Smooth muscle cell (in vitro differentiated cells): ENCODE measurements at regions not wholly inside any gene's neighbourhood (a gene's known extent, or its start where the extent isn't known, plus 50 kb on each side); places are given as distances from the start of the nearest gene placed in this dataset.
"Not testable (repeated sequence)": the region's sequence is repeated elsewhere in the genome, so short reads cannot be mapped to it uniquely, and the experiment has no call there.

ENCODE experiments used
- DNase-seq: peaks from one replicate; lab custom pipeline; 2025; ENCODE audit not compliant: unreplicated experiment; lab: John Stamatoyannopoulos, UW
- H2AFZ ChIP-seq: fragments of 200-600 bp; sonication (generic); 2 replicates; pipeline ENCODE4 v1.6.0; 2016; ENCODE audit warnings: antibody characterized with exemption, low read depth, mild to moderate bottlenecking
- H3F3A ChIP-seq: fragments of 200-600 bp; sonication (generic); 2 replicates; pipeline ENCODE4 v1.6.0; 2017; ENCODE audit warnings: antibody characterized with exemption, low read depth
- H3K27ac ChIP-seq: fragments of 200-600 bp; sonication (generic); 2 replicates; pipeline ENCODE4 v1.5.1; 2016; ENCODE audit warnings: low read depth, mild to moderate bottlenecking
- H3K27me3 ChIP-seq: fragments of 200-600 bp; sonication (generic); 2 replicates; pipeline ENCODE4 v1.6.1; 2016; ENCODE audit warnings: low read depth, mild to moderate bottlenecking
- H3K36me3 ChIP-seq: fragments of 200-600 bp; sonication (generic); 2 replicates; pipeline ENCODE4 v1.5.1; 2016; ENCODE audit warnings: low read depth
- H3K4me1 ChIP-seq: fragments of 200-600 bp; sonication (generic); 2 replicates; pipeline ENCODE4 v1.5.1; 2016; ENCODE audit warnings: low read depth
- H3K4me2 ChIP-seq: fragments of 200-600 bp; sonication (generic); 2 replicates; pipeline ENCODE4 v1.6.0; 2016; ENCODE audit warnings: mild to moderate bottlenecking
- H3K4me3 ChIP-seq: fragments of 200-600 bp; sonication (generic); 2 replicates; pipeline ENCODE4 v1.5.1; 2016; ENCODE audit warnings: mild to moderate bottlenecking
- H3K79me2 ChIP-seq: fragments of 200-600 bp; sonication (generic); 2 replicates; pipeline ENCODE4 v1.6.0; 2016; ENCODE audit warnings: low read depth, mild to moderate bottlenecking
- H3K9ac ChIP-seq: fragments of 200-600 bp; sonication (generic); 2 replicates; pipeline ENCODE4 v1.6.0; 2016; ENCODE audit warnings: low read depth
- H3K9me3 ChIP-seq: fragments of 200-600 bp; sonication (generic); replicated peaks from 2 replicates; pipeline ENCODE4 v1.5.1; 2016; ENCODE audit warnings: low read depth
- H4K20me1 ChIP-seq: fragments of 200-600 bp; sonication (generic); 2 replicates; pipeline ENCODE4 v1.6.0; 2016; ENCODE audit warnings: low read depth
- CTCF ChIP-seq: fragments of 200-600 bp; sonication (generic); IDR thresholded peaks from 2 replicates; pipeline ENCODE4 v1.5.1; 2017; ENCODE audit warnings: borderline replicate concordance, mild to moderate bottlenecking, antibody characterized with exemption; ENCODE audit not compliant: insufficient read depth, poor library complexity, severe bottlenecking
- WGBS: methylation state at CpG from one replicate; pipeline ENCODE4 v1.1.7; 2016; ENCODE audit warnings: low lambda C conversion rate; 5-methylcytosine and 5-hydroxymethylcytosine counted together

- DNase-seq, result no peak
- H3K27ac ChIP-seq, result no peak overlapping the region
- H3K9me3 ChIP-seq, result no peaks in the 10 kb centered on the region
- H3K4me2 ChIP-seq, result no peak overlapping the region
- H3K79me2 ChIP-seq, result no peaks in the 10 kb centered on the region
- TF ChIP-seq CTCF, result no peak
- no peak overlapping the region for H3K4me3 ChIP-seq
- no peaks in the 10 kb centered on the region for H3K36me3 ChIP-seq
- H4K20me1 ChIP-seq, result no peaks in the 10 kb centered on the region
- no peaks in the 10 kb centered on the region for H3K4me1 ChIP-seq
- H3K27me3 ChIP-seq, result no peaks in the 10 kb centered on the region
- H2AFZ ChIP-seq, result no peak overlapping the region
- H3K9ac ChIP-seq, result no peak overlapping the region
- 85% methylated on average over 2 of the region's 2 CpGs for WGBS
- no peaks in the 10 kb centered on the region for H3F3A ChIP-seq
These were observed 147.3 kb downstream of the DUSP10 start for GRCh38 chr1:221594576-221594975.

- TF ChIP-seq CTCF, result no peak
- DNase-seq, result no peak
- H3K36me3 ChIP-seq, result no peaks in the 10 kb centered on the region
- no peaks in the 10 kb centered on the region for H3K79me2 ChIP-seq
- 88% methylated on average over 6 of the region's 6 CpGs for WGBS
- no peak overlapping the region for H3K4me2 ChIP-seq
- no peaks in the 10 kb centered on the region for H3K9me3 ChIP-seq
- H2AFZ ChIP-seq, result no peak overlapping the region
- H3K27ac ChIP-seq, result no peak overlapping the region
- no peak overlapping the region for H3K9ac ChIP-seq
- no peaks in the 10 kb centered on the region for H4K20me1 ChIP-seq
- no peak overlapping the region for H3K4me3 ChIP-seq
- no peaks in the 10 kb centered on the region for H3K4me1 ChIP-seq
- no peaks in the 10 kb centered on the region for H3F3A ChIP-seq
- H3K27me3 ChIP-seq, result no peaks in the 10 kb centered on the region
These were observed 143.8 kb downstream of the DUSP10 start for GRCh38 chr1:221598122-221598521.

- TF ChIP-seq CTCF, result no peak
- Histone ChIP-seq H3F3A (no peaks in the 10 kb centered on the region), H3K79me2 (no peaks in the 10 kb centered on the region), H3K4me2 (no peak overlapping the region), H3K36me3 (no peaks in the 10 kb centered on the region), H4K20me1 (no peaks in the 10 kb centered on the region), H3K27ac (no peak overlapping the region), H2AFZ (no peak overlapping the region), H3K9ac (no peak overlapping the region), H3K9me3 (no peaks in the 10 kb centered on the region), H3K4me3 (no peak overlapping the region), H3K27me3 (no peaks in the 10 kb centered on the region), H3K4me1 (no peaks in the 10 kb centered on the region)
- no peak for DNase-seq
These were observed 140.7 kb downstream of the DUSP10 start for GRCh38 chr1:221601166-221601565.

GRCh38 chr1:221602830-221603229 lies 139.1 kb downstream of the DUSP10 start:
- H3K9me3 ChIP-seq, result no peaks in the 10 kb centered on the region
- WGBS, result 100% methylated on average over 2 of the region's 2 CpGs

GRCh38 chr1:221604390-221604789 lies 137.5 kb downstream of the DUSP10 start:
- H3K4me1 ChIP-seq, H3K27me3 ChIP-seq, DNase-seq, H3K9ac ChIP-seq, H3K36me3 ChIP-seq, H3K4me3 ChIP-seq, H3K27ac ChIP-seq, H3F3A ChIP-seq, H3K9me3 ChIP-seq, H3K4me2 ChIP-seq, H3K79me2 ChIP-seq, H2AFZ ChIP-seq, H4K20me1 ChIP-seq: not testable (repeated sequence)

More at GRCh38 chr1:221602830-221603229, 139.1 kb downstream of the DUSP10 start:
- DNase-seq, result no peak
- no peaks in the 10 kb centered on the region for H3K27me3 ChIP-seq
- no peak overlapping the region for H3K9ac ChIP-seq
- H3K4me3 ChIP-seq, result no peak overlapping the region
- H3K4me1 ChIP-seq, result no peaks in the 10 kb centered on the region
- no peaks in the 10 kb centered on the region for H4K20me1 ChIP-seq
- no peak overlapping the region for H3K4me2 ChIP-seq
- no peak overlapping the region for H3K27ac ChIP-seq
- no peak overlapping the region for H2AFZ ChIP-seq
- no peaks in the 10 kb centered on the region for H3F3A ChIP-seq
- no peaks in the 10 kb centered on the region for H3K79me2 ChIP-seq
- H3K36me3 ChIP-seq, result no peaks in the 10 kb centered on the region
- TF ChIP-seq CTCF, result no peak
